ENCODE measurements at regions not wholly inside any gene's neighbourhood (a gene's known extent, or its start where the extent isn't known, plus 50 kb on each side); places are given as distances from the start of the nearest gene placed in this dataset.

DNA sequence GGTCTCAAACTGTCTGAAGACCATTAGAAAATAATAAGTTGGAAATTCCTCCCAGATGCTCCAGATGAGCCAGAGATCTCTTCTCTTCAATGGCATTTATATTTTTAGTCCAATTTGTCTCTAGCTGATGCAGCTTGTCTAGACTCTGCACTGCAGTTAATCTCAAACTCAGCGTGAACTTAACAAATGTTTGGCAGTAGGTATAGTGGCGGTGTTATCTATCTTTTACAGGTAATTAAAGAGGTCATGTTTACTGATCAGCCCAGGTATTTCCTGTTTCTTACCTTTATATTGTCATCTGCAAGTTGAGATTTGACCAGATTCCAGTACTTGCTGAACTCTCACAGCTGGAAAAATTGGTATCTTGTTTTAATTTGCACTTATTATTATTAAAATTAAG, 1024.5 kb upstream of the ADGRL2 start:
- Histone ChIP-seq H4K91ac (replicated peaks; ENCODE audit: insufficient read length, low read length) (no peak overlapping the region), H2BK120ac (replicated peaks; ENCODE audit: low read depth, low read length) (no peak overlapping the region), H3K79me1 (ENCODE audit: low read depth, low read length) (no peaks in the 10 kb centered on the region), H2AFZ (ENCODE audit: low read length) (no peak overlapping the region), H2BK5ac (ENCODE audit: low read depth, low read length) (no peak overlapping the region), H3K23ac (ENCODE audit: insufficient read length) (no peak overlapping the region), H2BK15ac (ENCODE audit: low read length) (no peak overlapping the region), H2AK5ac (ENCODE audit: low read depth, low read length) (no peak overlapping the region), H3K9me3 (ENCODE audit: insufficient read depth in 2 of 2, low read depth in 1 of 2, low read length in 1 of 2) (no peaks in the 10 kb centered on the region), H3K27me3 (replicated peaks in 1 of 4; ENCODE audit: control insufficient read depth in 3 of 4, extremely low read depth in 1 of 4, insufficient read depth in 3 of 4, low read length in 3 of 4) (no peaks in the 10 kb centered on the region), H3K4ac (replicated peaks; ENCODE audit: insufficient read length, low read depth, low read length) (no peak overlapping the region), H3K14ac (ENCODE audit: insufficient read length) (no peak overlapping the region), H2BK12ac (ENCODE audit: low read depth, low read length) (no peak overlapping the region), H4K20me1 (replicated peaks in 1 of 2; ENCODE audit: control insufficient read depth in 1 of 2, insufficient read depth in 2 of 2, low read length in 2 of 2) (no peaks in the 10 kb centered on the region), H3K4me1 (replicated peaks in 1 of 4; ENCODE audit: control insufficient read depth in 3 of 4, insufficient read depth in 4 of 4, low read length in 3 of 4) (peaks cover 0 to 3% (median 0%) of the 10 kb centered on the region in 4 experiments; a peak in 1 of 7 replicates), H3K36me3 (ENCODE audit: control insufficient read depth in 2 of 4, insufficient read depth in 4 of 4, low read length in 3 of 4) (no peaks in the 10 kb centered on the region), H4K5ac (ENCODE audit: insufficient read length, low read depth, low read length) (no peak overlapping the region), H3K56ac (replicated peaks; ENCODE audit: insufficient read length, low read depth, low read length) (no peak overlapping the region), H3K4me2 (ENCODE audit: insufficient read depth in 1 of 2, low read depth in 2 of 2, low read length in 2 of 2) (no peak overlapping the region), H3K79me2 (ENCODE audit: control insufficient read depth in 1 of 2, insufficient read depth in 2 of 2, low read length in 2 of 2) (no peaks in the 10 kb centered on the region), H3K27ac (ENCODE audit: low read depth, low read length) (no peak overlapping the region), H3K9ac (replicated peaks in 1 of 4; ENCODE audit: extremely low read depth in 1 of 4, low read depth in 3 of 4, low read length in 3 of 4) (no peak overlapping the region), H2BK20ac (ENCODE audit: low read length) (no peak overlapping the region), H3K23me2 (ENCODE audit: low read depth, low read length) (no peaks in the 10 kb centered on the region), H3K4me3 (ENCODE audit: extremely low read depth in 1 of 4, insufficient read depth in 2 of 4, low read depth in 3 of 4, low read length in 4 of 4) (no peak overlapping the region), H3K18ac (ENCODE audit: extremely low read depth, low read length) (no peak overlapping the region), H4K8ac (ENCODE audit: extremely low read depth, insufficient read depth, low read length) (no peak overlapping the region)
- FAIRE-seq (no peak), DNase-seq (ENCODE audit: low read depth in 1 of 2, low spot score in 2 of 2) (no peak)
- POLR2A ChIA-PET (ENCODE audit: partially characterized antibody), result no interaction called here
- CTCF ChIA-PET (ENCODE audit: partially characterized antibody), result interaction anchor here (1.5 kb wide), 1 partner anchor 10 kb away, joined by 4 read pairs; no protein-coding TSS in a partner anchor
- 90% methylated on average over 2 of the region's 2 CpGs; no CpG with 5 or more reads in 1 of the 2 experiments for WGBS, 2 experiments (ENCODE audit: extremely low coverage in 1 of 2, insufficient coverage in 1 of 2, insufficient read length in 1 of 2, insufficient replicate concordance in 2 of 2, low coverage in 1 of 2, low lambda C conversion rate in 2 of 2, missing lambda C conversion rate in 1 of 2)
- TF ChIP-seq RBBP5 (IDR thresholded peaks at IDR 0.05; ENCODE audit: borderline replicate concordance, low read depth, low read length), result no peak
- no peak for TF ChIP-seq KDM4A (IDR thresholded peaks at IDR 0.05; ENCODE audit: low read depth, low read length, severe bottlenecking)
- TF ChIP-seq GABPA (IDR thresholded peaks at IDR 0.05; ENCODE audit: borderline replicate concordance, insufficient read depth, low read length), result no peak
- TF ChIP-seq HDAC2 (IDR thresholded peaks at IDR 0.05; ENCODE audit: borderline replicate concordance in 1 of 2, low read depth in 2 of 2, low read length in 2 of 2), result no peak
- TF ChIP-seq, protein P1, sequence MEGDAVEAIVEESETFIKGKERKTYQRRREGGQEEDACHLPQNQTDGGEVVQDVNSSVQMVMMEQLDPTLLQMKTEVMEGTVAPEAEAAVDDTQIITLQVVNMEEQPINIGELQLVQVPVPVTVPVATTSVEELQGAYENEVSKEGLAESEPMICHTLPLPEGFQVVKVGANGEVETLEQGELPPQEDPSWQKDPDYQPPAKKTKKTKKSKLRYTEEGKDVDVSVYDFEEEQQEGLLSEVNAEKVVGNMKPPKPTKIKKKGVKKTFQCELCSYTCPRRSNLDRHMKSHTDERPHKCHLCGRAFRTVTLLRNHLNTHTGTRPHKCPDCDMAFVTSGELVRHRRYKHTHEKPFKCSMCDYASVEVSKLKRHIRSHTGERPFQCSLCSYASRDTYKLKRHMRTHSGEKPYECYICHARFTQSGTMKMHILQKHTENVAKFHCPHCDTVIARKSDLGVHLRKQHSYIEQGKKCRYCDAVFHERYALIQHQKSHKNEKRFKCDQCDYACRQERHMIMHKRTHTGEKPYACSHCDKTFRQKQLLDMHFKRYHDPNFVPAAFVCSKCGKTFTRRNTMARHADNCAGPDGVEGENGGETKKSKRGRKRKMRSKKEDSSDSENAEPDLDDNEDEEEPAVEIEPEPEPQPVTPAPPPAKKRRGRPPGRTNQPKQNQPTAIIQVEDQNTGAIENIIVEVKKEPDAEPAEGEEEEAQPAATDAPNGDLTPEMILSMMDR (IDR thresholded peaks at IDR 0.05; ENCODE audit: control extremely low read depth in 1 of 3, insufficient read depth in 1 of 3, low read depth in 1 of 3, low read length in 3 of 3), result no peak
- TF ChIP-seq CHD2 (IDR thresholded peaks at IDR 0.05; ENCODE audit: low read length), result no peak

Measured in H1 (cell line).